Uterus (tissue), 3 donors: ENCODE measurements at regions not wholly inside any gene's neighbourhood (a gene's known extent, or its start where the extent isn't known, plus 50 kb on each side); places are given as distances from the start of the nearest gene placed in this dataset.

Source experiments
- DNase-seq, 2 donors: peaks; one replicate each; pipeline ENCODE4 v3.0.0-alpha.2; 2019 to 2020
- H3K27ac ChIP-seq, 2 donors: fragments of 200-600 bp; sonication (generic); 1 replicate in 1 of 2; 2 replicates in 1 of 2; pipeline ENCODE4 v1.5.1; 2016 to 2018
- H3K27me3 ChIP-seq, 2 donors: fragments of 200-600 bp; sonication (generic); one replicate each; pipeline ENCODE4 v1.5.1; 2018 to 2019; ENCODE audit warnings: control low read depth in 1 of 2
- H3K36me3 ChIP-seq, 2 donors: fragments of 200-600 bp; sonication (generic); one replicate each; pipeline ENCODE4 v1.5.1; 2019; ENCODE audit warnings: control low read depth in 1 of 2
- H3K4me1 ChIP-seq, 2 donors: fragments of 200-600 bp; sonication (generic); one replicate each; pipeline ENCODE4 v1.5.1; 2018 to 2019; ENCODE audit warnings: control low read depth in 1 of 2
- H3K4me3 ChIP-seq, 2 donors: fragments of 200-600 bp; sonication (generic); 1 replicate in 1 of 2; 2 replicates in 1 of 2; pipeline ENCODE4 v1.5.1; 2018 to 2019; ENCODE audit warnings: mild to moderate bottlenecking in 1 of 2
- H3K9me3 ChIP-seq, 2 donors: fragments of 200-600 bp; sonication (generic); one replicate each; pipeline ENCODE4 v1.5.1; 2019; ENCODE audit warnings: control low read depth in 1 of 2
- POLR2A ChIP-seq, 2 donors: fragments of 450-650 bp; IDR thresholded peaks; one replicate each; pipeline ENCODE4 v1.6.1; 2016; ENCODE audit warnings: antibody characterized with exemption in 2 of 2, mild to moderate bottlenecking in 1 of 2, moderate library complexity in 1 of 2
- intact Hi-C: fragments of 100-400 bp; cut with DNase I; formaldehyde crosslinking; loops from one replicate; pipeline ENCODE4 v1.15.1; 2023; ENCODE audit warnings: low total_unique reads
- TF ChIP-seq, protein P1 (sequence below), 4 experiments: fragments of 200-600 bp in 2 of 4; fragments of 450-650 bp in 2 of 4; sonication (generic) in 2 of 4; IDR thresholded peaks; one replicate each; pipeline ENCODE4 v1.5.1; 2016 to 2019; ENCODE audit warnings: antibody characterized with exemption in 4 of 4, mild to moderate bottlenecking in 2 of 4, moderate library complexity in 1 of 4
- donor health status: DM: yes; HTN: yes; CAD: no.

DNA sequence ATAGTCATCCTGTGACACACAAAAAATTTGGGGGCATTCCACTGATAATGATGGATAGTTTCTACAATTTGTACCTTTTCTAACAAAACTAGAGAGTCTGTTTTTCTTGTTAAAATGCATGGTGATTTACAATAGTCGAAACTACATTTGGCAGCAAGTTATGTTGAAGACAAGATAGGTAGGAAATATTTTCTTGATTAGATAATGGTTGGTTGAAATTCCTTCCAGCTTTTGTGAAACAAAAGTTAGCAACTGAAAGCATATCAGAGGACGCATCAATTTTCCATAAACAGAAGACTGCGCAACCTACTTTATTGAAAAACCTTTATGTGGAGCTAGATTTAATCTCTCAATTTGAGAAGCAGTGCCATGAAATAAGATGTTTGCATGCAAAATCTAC is 155.8 kb upstream of the GLI3 start:
- Histone ChIP-seq H3K4me1 (no peaks in the 10 kb centered on the region), H3K27ac (no peak overlapping the region), H3K36me3 (no peaks in the 10 kb centered on the region), H3K9me3 (no peaks in the 10 kb centered on the region), H3K4me3 (no peak overlapping the region), H3K27me3 (no peaks in the 10 kb centered on the region)
- no peak for TF ChIP-seq POLR2A (IDR thresholded peaks at IDR 0.05)
- TF ChIP-seq, protein P1, sequence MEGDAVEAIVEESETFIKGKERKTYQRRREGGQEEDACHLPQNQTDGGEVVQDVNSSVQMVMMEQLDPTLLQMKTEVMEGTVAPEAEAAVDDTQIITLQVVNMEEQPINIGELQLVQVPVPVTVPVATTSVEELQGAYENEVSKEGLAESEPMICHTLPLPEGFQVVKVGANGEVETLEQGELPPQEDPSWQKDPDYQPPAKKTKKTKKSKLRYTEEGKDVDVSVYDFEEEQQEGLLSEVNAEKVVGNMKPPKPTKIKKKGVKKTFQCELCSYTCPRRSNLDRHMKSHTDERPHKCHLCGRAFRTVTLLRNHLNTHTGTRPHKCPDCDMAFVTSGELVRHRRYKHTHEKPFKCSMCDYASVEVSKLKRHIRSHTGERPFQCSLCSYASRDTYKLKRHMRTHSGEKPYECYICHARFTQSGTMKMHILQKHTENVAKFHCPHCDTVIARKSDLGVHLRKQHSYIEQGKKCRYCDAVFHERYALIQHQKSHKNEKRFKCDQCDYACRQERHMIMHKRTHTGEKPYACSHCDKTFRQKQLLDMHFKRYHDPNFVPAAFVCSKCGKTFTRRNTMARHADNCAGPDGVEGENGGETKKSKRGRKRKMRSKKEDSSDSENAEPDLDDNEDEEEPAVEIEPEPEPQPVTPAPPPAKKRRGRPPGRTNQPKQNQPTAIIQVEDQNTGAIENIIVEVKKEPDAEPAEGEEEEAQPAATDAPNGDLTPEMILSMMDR (IDR thresholded peaks at IDR 0.05): no peak
- intact Hi-C loops: no loop called here
- DNase-seq: no peak

DNA sequence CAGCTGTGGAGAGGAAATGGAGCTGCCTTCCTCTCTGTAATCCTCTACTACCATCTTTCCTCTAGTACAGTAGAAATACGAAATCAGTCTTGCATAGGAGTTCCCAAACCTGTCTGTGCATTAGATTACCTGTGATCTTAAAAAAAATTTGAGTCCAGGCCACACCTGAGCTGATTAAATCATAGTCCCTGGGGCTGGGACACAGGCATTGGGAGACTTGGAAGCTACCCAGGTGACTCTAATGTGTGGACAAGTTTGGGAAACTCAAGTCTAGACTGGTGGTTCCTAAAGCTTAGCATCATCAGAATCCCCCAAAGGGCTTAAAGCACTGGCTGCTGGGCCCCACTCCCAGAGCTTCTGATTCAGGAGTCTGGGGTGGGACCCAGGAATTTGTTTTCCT is 152.7 kb upstream of the GLI3 start:
- intact Hi-C loops: no loop called here
- DNase-seq: no peak
- H3K27ac ChIP-seq: no peak overlapping the region

DNA sequence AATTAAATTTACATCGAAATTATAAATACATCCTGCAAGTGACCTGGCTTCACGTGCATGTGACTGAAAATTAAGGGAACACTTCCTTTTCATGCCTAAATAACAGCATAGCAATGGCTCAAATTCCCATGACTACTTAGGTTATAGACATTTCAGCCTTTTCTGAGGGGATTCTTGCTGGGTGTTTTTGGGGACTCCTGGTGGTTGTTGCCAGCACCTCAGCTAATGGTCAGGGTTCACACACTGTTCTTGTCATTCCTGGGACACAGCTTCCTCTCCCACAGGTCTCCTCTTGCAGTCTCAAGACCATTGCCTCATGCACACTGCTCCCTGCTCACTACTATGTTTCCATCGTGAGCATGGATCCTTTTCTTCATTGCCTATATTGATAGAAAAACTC is 148.9 kb upstream of the GLI3 start:
- TF ChIP-seq, protein P1 (IDR thresholded peaks at IDR 0.05): no peak
- TF ChIP-seq POLR2A (IDR thresholded peaks at IDR 0.05): no peak
- DNase-seq: no peak
- Histone ChIP-seq H3K27ac (no peak overlapping the region), H3K9me3 (no peaks in the 10 kb centered on the region), H3K27me3 (no peaks in the 10 kb centered on the region), H3K36me3 (no peaks in the 10 kb centered on the region), H3K4me3 (no peak overlapping the region), H3K4me1 (no peaks in the 10 kb centered on the region)
- intact Hi-C loops: no loop called here

More for the DNA sequence above, 152.7 kb upstream of the GLI3 start:
- H3K9me3 ChIP-seq: no peaks in the 10 kb centered on the region
- no peaks in the 10 kb centered on the region for H3K4me1 ChIP-seq
- no peaks in the 10 kb centered on the region for H3K36me3 ChIP-seq
- no peak overlapping the region for H3K4me3 ChIP-seq
- H3K27me3 ChIP-seq: no peaks in the 10 kb centered on the region
- no peak for TF ChIP-seq POLR2A (IDR thresholded peaks at IDR 0.05)
- TF ChIP-seq, protein P1 (IDR thresholded peaks at IDR 0.05): no peak

DNA sequence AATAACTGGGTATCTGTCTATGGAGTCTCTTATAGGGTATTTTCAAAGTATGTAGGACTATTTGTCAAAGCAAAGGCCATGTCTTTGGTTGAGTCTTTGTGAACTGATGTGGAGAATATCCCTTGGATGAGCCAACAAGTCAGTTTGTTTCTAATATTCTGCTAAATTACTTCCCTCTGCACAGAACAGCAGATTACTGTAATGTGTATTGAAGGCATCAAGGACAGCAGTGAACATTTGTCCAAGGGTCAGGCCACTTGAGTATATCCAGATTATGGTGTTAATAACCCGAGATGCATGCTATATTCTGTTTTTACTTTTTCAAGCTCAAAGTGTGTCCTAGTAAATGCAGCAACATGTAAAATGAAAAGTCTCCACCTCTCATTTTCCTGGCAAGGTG is 144.2 kb upstream of the GLI3 start:
- DNase-seq: no peak
- Histone ChIP-seq H3K4me3 (no peak overlapping the region), H3K27me3 (no peaks in the 10 kb centered on the region), H3K27ac (no peak overlapping the region), H3K4me1 (no peaks in the 10 kb centered on the region), H3K36me3 (no peaks in the 10 kb centered on the region), H3K9me3 (no peaks in the 10 kb centered on the region)
- intact Hi-C loops: no loop called here
- no peak for TF ChIP-seq POLR2A (IDR thresholded peaks at IDR 0.05)
- TF ChIP-seq, protein P1 (IDR thresholded peaks at IDR 0.05): no peak

DNA sequence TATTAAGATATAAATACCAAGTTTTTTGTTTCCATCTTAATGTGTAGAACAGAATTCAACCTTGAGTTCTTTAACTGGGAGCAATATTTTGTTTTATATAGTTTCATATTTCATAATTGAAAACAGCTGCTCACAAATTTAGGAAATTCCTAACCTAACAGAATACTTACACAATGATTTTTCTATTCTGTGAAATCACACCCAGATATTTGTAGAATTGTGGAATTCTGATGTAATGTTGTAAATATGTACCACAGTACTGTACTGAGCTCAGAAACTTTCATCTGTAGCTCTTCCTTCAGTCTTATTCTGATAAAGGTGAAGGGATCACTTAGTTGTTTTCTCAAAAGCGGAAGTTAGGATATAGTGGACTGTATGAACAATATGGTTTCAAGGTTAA is 143.4 kb upstream of the GLI3 start:
- intact Hi-C loops: no loop called here

More for the DNA sequence above, 143.4 kb upstream of the GLI3 start:
- Histone ChIP-seq H3K27ac (no peak overlapping the region), H3K4me1 (no peaks in the 10 kb centered on the region), H3K36me3 (no peaks in the 10 kb centered on the region), H3K4me3 (no peak overlapping the region), H3K27me3 (no peaks in the 10 kb centered on the region), H3K9me3 (no peaks in the 10 kb centered on the region)
- DNase-seq: no peak
- TF ChIP-seq, protein P1 (IDR thresholded peaks at IDR 0.05): no peak
- TF ChIP-seq POLR2A (IDR thresholded peaks at IDR 0.05): no peak
